Endothelial cell (in vitro differentiated cells): ENCODE measurements at regions not wholly inside any gene's neighbourhood (a gene's known extent, or its start where the extent isn't known, plus 50 kb on each side); places are given as distances from the start of the nearest gene placed in this dataset.

Experiments used
- DNase-seq: peaks from one replicate; pipeline ENCODE4 v3.0.0; 2021; ENCODE audit warnings: low spot score
- H3K27ac Mint-ChIP-seq: one replicate; pipeline ENCODE4 v1.8.0; 2021; ENCODE audit warnings: mixed read lengths, inconsistent platforms; ENCODE audit not compliant: unreplicated experiment
- H3K27me3 Mint-ChIP-seq: one replicate; pipeline ENCODE4 v1.8.0; 2021; ENCODE audit warnings: mild to moderate bottlenecking, moderate library complexity, mixed read lengths, inconsistent platforms; ENCODE audit not compliant: unreplicated experiment
- H3K36me3 Mint-ChIP-seq: one replicate; pipeline ENCODE4 v1.8.0; 2021; ENCODE audit warnings: mild to moderate bottlenecking, low read depth, mixed read lengths, inconsistent platforms; ENCODE audit not compliant: unreplicated experiment
- H3K4me1 Mint-ChIP-seq: one replicate; pipeline ENCODE4 v1.8.0; 2021; ENCODE audit warnings: mild to moderate bottlenecking, mixed read lengths, inconsistent platforms; ENCODE audit not compliant: unreplicated experiment
- H3K4me3 Mint-ChIP-seq: one replicate; pipeline ENCODE4 v1.8.0; 2021; ENCODE audit warnings: mild to moderate bottlenecking, mixed read lengths, inconsistent platforms; ENCODE audit not compliant: unreplicated experiment
- H3K9me3 Mint-ChIP-seq: one replicate; pipeline ENCODE4 v1.8.0; 2021; ENCODE audit warnings: mixed read lengths, inconsistent platforms; ENCODE audit not compliant: unreplicated experiment
- CTCF ChIP-seq: fragments of 200-600 bp; sonication (generic); IDR thresholded peaks from one replicate; pipeline ENCODE4 v1.5.0; 2021; ENCODE audit warnings: antibody characterized with exemption; ENCODE audit not compliant: unreplicated experiment

GRCh38 chr16:6081320-6081976, 983.9 kb upstream of the EEF2KMT start:
- no peak overlapping the region for H3K4me3 Mint-ChIP-seq
- H3K4me1 Mint-ChIP-seq: no peaks in the 10 kb centered on the region
- H3K9me3 Mint-ChIP-seq: no peaks in the 10 kb centered on the region
- peak; percentile 90 for TF ChIP-seq CTCF
- H3K36me3 Mint-ChIP-seq: no peaks in the 10 kb centered on the region
- H3K27me3 Mint-ChIP-seq: peaks cover 5% of the 10 kb centered on the region
- H3K27ac Mint-ChIP-seq: no peak overlapping the region
- DNase-seq: peak; percentile 64

- DNase-seq: no peak
- Mint-ChIP-seq H3K27me3 (peaks cover 2% of the 10 kb centered on the region), H3K27ac (no peak overlapping the region), H3K4me1 (no peaks in the 10 kb centered on the region), H3K9me3 (no peaks in the 10 kb centered on the region), H3K4me3 (no peak overlapping the region), H3K36me3 (no peaks in the 10 kb centered on the region)
- no peak for TF ChIP-seq CTCF
Measured at GRCh38 chr16:6076631-6077030, 979.0 kb upstream of the EEF2KMT start.

- no peak overlapping the region for H3K4me3 Mint-ChIP-seq
- no peak for DNase-seq
- H3K4me1 Mint-ChIP-seq: no peaks in the 10 kb centered on the region
- H3K36me3 Mint-ChIP-seq: no peaks in the 10 kb centered on the region
- H3K27me3 Mint-ChIP-seq: no peaks in the 10 kb centered on the region
- TF ChIP-seq CTCF: no peak
- no peak overlapping the region for H3K27ac Mint-ChIP-seq
- no peaks in the 10 kb centered on the region for H3K9me3 Mint-ChIP-seq
Measured at GRCh38 chr16:6068063-6068462, 970.5 kb upstream of the EEF2KMT start.

GRCh38 chr16:6066652-6067051, 969.1 kb upstream of the EEF2KMT start:
- Mint-ChIP-seq H3K36me3 (no peaks in the 10 kb centered on the region), H3K4me1 (no peaks in the 10 kb centered on the region), H3K9me3 (no peaks in the 10 kb centered on the region), H3K4me3 (no peak overlapping the region), H3K27ac (no peak overlapping the region), H3K27me3 (no peaks in the 10 kb centered on the region)
- no peak for TF ChIP-seq CTCF
- no peak for DNase-seq

GRCh38 chr16:6063526-6063925, 965.9 kb upstream of the EEF2KMT start:
- no peaks in the 10 kb centered on the region for H3K27me3 Mint-ChIP-seq
- H3K27ac Mint-ChIP-seq: no peak overlapping the region
- no peaks in the 10 kb centered on the region for H3K4me1 Mint-ChIP-seq
- TF ChIP-seq CTCF: no peak
- DNase-seq: no peak
- no peaks in the 10 kb centered on the region for H3K9me3 Mint-ChIP-seq
- H3K4me3 Mint-ChIP-seq: no peak overlapping the region
- no peaks in the 10 kb centered on the region for H3K36me3 Mint-ChIP-seq
